AG04449 (cell line): ENCODE measurements at regions not wholly inside any gene's neighbourhood (a gene's known extent, or its start where the extent isn't known, plus 50 kb on each side); places are given as distances from the start of the nearest gene placed in this dataset.
"Not testable (repeated sequence)": the region's sequence is repeated elsewhere in the genome, so short reads cannot be mapped to it uniquely, and the experiment has no call there.

ENCODE experiments used
- CTCF ChIA-PET: fragments of 350-600 bp; formaldehyde crosslinking; extraction: SDS; loops from one replicate; lab custom pipeline; 2021; ENCODE audit warnings: antibody characterized with exemption; lab: Yijun Ruan, JAX
- POLR2A ChIA-PET: fragments of 400-600, 350-600 bp; formaldehyde crosslinking; extraction: SDS; loops from one replicate; lab custom pipeline; 2020; ENCODE audit warnings: antibody characterized with exemption, inconsistent platforms; lab: Yijun Ruan, JAX
- DNase-seq: peaks from one replicate; pipeline ENCODE4 v3.0.0-alpha.2; 2010; ENCODE audit warnings: low read depth, low spot score
- H3K4me3 ChIP-seq: 2 replicates; pipeline ENCODE4 v1.5.1; 2011; ENCODE audit warnings: low read depth, mild to moderate bottlenecking, control low read depth, low read length
- CTCF ChIP-seq: IDR thresholded peaks from one replicate; pipeline ENCODE4 v1.5.1; 2011; ENCODE audit warnings: mild to moderate bottlenecking, moderate library complexity, low read length, control low read depth, inconsistent platforms; ENCODE audit not compliant: insufficient read depth; ENCODE audit errors: missing control alignments

DNA sequence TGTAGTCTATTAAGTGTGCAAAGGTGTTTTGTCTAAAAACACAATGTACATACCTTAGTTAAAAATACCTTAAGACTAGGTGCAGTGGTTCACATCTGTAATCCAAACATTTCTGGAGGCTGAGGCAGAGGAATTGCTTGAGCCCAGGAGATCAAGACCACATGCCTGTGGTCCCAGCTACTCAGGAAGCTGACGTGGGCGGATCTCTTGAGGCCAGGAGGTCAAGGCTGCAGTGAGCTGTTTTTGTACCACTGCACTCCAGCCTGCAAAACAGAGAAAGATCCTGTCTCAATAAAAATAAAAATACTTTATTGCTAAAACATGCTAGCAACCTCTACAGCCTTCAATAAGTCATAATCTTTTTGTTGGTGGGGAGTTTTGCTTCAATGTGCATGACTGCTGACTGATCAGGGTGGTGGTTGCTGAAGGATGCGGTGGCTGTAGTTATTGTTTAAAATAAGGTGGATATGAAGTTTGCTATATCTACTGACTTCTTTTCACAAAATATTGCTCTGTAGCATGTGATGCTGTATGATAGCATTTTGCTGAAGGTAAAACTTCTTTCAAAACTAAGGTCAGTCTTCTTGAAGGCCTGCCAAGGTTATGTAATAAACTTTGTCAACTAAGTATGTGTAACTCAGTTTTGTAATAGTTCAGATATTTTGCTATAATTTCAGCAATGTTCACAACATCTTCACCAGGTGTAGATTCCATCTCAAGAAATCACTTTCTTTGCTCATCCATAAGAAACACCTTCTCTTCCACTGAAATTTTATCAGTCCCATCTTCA, 1238.0 kb upstream of the NRXN1 start:
- no peak overlapping the region for H3K4me3 ChIP-seq
- TF ChIP-seq CTCF, result no peak
- no peak for DNase-seq
- POLR2A ChIA-PET, result no interaction called here
- CTCF ChIA-PET, result no interaction called here

GRCh38 chr2:52264911-52265310, 1233.0 kb upstream of the NRXN1 start:
- ChIA-PET POLR2A (no interaction called here), CTCF (no interaction called here)
- no peak for TF ChIP-seq CTCF
- H3K4me3 ChIP-seq, result no peak overlapping the region
- no peak for DNase-seq

DNA sequence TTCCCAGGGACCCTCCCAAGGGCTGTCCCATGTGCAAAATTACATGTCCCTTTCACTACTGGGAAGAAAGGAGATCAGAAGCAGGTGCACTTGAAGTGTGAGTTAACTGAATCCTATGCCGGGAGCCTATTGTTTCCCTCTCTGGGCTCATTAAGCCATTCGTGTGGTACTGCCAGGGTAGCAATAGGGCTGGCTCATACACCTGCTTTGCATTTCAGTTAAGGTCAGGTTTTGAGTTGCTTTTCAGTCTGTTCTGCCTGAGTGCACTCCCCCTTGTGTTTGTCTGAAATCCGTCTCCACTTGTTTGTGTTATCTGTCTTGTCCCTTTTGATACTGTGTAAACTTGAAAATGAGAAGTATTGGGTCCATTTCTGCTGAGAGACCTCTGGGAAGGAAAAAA, 1232.6 kb upstream of the NRXN1 start:
- no peak for TF ChIP-seq CTCF
- no peak for DNase-seq
- H3K4me3 ChIP-seq, result no peak overlapping the region
- CTCF ChIA-PET, result no interaction called here
- POLR2A ChIA-PET, result no interaction called here

DNA sequence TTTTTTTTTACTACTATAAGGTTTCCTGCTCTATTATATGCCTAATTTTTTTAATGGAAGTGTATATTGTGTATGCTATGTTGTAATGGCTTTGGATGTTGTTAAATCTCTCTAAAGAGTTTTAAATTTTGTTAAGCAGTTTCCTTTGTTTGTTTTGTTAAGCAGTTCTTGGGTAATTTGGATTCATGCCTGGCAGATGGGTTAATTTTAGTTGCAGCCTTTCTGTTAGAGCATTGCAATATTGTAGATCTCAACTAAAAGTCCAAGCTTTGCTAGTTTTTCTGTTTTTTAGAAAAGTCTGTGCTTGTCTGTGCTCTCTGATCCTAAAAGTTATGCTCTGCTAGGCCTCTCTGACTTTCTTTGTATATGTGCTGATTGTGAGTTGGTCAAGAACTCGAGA, 1229.0 kb upstream of the NRXN1 start:
- no peak overlapping the region for H3K4me3 ChIP-seq
- ChIA-PET CTCF (no interaction called here), POLR2A (no interaction called here)
- DNase-seq, result peak; percentile 50
- no peak for TF ChIP-seq CTCF

DNA sequence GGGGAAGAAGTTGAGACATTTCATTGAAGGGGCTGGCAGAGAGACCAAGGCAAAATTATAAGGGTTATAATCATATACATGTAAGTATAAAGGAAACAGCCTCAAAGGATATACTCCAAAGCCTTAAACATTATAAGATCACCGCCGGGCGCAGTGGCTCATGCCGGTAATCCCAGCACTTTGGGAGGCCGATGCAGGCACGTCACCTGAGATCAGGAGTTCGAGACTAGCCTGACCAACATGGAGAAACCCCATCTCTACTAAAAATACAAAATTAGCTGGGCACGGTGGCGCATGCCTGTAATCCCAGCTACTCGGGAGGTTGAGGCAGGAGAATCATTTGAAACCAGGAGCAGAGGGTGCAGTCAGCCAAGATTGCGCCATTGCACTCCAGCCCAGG, 1227.0 kb upstream of the NRXN1 start:
- H3K4me3 ChIP-seq, DNase-seq, CTCF ChIA-PET, POLR2A ChIA-PET: not testable (repeated sequence)

- TF ChIP-seq CTCF, result no peak
- CTCF ChIA-PET, result no interaction called here
- DNase-seq, result no peak
- H3K4me3 ChIP-seq, result no peak overlapping the region
- POLR2A ChIA-PET, result no interaction called here
These were observed 1226.1 kb upstream of the NRXN1 start for GRCh38 chr2:52258038-52258437.

DNA sequence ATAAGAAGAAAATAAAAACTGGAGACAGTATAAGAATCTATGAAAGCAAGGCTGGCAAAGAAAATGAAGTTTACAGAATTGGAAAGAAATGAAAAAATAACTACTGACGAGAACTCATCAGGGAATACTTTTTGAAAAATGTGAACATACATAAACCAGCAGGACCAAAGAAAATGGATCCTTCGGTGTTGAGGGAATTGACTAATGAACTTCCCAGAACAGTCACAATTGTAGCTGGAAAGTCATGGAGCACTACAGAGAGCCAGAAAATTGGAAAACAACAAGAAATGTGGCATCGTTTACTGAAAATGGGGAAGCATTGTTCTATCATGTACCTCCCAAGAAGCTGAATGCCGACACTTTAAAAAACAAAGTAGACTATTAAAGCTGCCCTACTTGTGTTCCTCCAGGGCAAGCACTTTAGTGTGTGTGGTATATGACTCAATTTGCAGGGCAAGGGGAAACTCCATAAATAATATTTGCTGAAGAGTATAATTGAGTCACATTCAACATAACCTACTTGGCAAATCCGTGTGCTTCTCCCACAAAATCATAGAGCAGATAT, 1221.6 kb upstream of the NRXN1 start:
- ChIA-PET POLR2A (no interaction called here), CTCF (no interaction called here)
- no peak for DNase-seq
- TF ChIP-seq CTCF, result no peak
- no peak overlapping the region for H3K4me3 ChIP-seq
